NOMO-1 treated with dmso at 0.1 percent for 144 hours (cell line): ENCODE measurements at regions not wholly inside any gene's neighbourhood (a gene's known extent, or its start where the extent isn't known, plus 50 kb on each side); places are given as distances from the start of the nearest gene placed in this dataset.
A peak's percentile ranks its signal among the peaks of the same experiment; 100 is the strongest.
"Not testable (repeated sequence)": the region's sequence is repeated elsewhere in the genome, so short reads cannot be mapped to it uniquely, and the experiment has no call there.

ENCODE experiments used
- DNase-seq: peaks from one replicate; lab custom pipeline; 2025; ENCODE audit not compliant: unreplicated experiment; lab: John Stamatoyannopoulos, UW

- no peak for DNase-seq
Observed at GRCh38 chr13:32828711-32829110, 187.5 kb upstream of the KL start.

GRCh38 chr13:32829269-32829668 is 187.0 kb upstream of the KL start:
- no peak for DNase-seq

GRCh38 chr13:32829676-32830335 is 186.4 kb upstream of the KL start:
- no peak for DNase-seq

- no peak for DNase-seq
Observed at GRCh38 chr13:32830336-32831031, 185.7 kb upstream of the KL start.

GRCh38 chr13:32837307-32837972 is 178.8 kb upstream of the KL start:
- no peak for DNase-seq

GRCh38 chr13:32837973-32838927 is 178.0 kb upstream of the KL start:
- no peak for DNase-seq

- DNase-seq, result peak; percentile 68
Observed at GRCh38 chr13:32838945-32839344, 177.3 kb upstream of the KL start.

GRCh38 chr13:32840113-32840512 is 176.1 kb upstream of the KL start:
- DNase-seq, result no peak

- no peak for DNase-seq
Observed at GRCh38 chr13:32840989-32841713, 175.1 kb upstream of the KL start.

- DNase-seq, result no peak
Observed at GRCh38 chr13:32845952-32846950, 170.0 kb upstream of the KL start.

GRCh38 chr13:32847976-32848375 is 168.2 kb upstream of the KL start:
- DNase-seq, result not testable (repeated sequence)

- DNase-seq, result no peak
Observed at GRCh38 chr13:32849369-32849768, 166.9 kb upstream of the KL start.

GRCh38 chr13:32850316-32851052 is 165.7 kb upstream of the KL start:
- no peak for DNase-seq

- DNase-seq, result no peak
Observed at GRCh38 chr13:32851083-32852069, 164.8 kb upstream of the KL start.

- DNase-seq, result no peak
Observed at GRCh38 chr13:32852526-32852925, 163.7 kb upstream of the KL start.

- no peak for DNase-seq
Observed at GRCh38 chr13:32857077-32857476, 159.1 kb upstream of the KL start.

- DNase-seq, result no peak
Observed at GRCh38 chr13:32857689-32858088, 158.5 kb upstream of the KL start.
